ENCODE measurements at regions not wholly inside any gene's neighbourhood (a gene's known extent, or its start where the extent isn't known, plus 50 kb on each side); places are given as distances from the start of the nearest gene placed in this dataset.

DNA sequence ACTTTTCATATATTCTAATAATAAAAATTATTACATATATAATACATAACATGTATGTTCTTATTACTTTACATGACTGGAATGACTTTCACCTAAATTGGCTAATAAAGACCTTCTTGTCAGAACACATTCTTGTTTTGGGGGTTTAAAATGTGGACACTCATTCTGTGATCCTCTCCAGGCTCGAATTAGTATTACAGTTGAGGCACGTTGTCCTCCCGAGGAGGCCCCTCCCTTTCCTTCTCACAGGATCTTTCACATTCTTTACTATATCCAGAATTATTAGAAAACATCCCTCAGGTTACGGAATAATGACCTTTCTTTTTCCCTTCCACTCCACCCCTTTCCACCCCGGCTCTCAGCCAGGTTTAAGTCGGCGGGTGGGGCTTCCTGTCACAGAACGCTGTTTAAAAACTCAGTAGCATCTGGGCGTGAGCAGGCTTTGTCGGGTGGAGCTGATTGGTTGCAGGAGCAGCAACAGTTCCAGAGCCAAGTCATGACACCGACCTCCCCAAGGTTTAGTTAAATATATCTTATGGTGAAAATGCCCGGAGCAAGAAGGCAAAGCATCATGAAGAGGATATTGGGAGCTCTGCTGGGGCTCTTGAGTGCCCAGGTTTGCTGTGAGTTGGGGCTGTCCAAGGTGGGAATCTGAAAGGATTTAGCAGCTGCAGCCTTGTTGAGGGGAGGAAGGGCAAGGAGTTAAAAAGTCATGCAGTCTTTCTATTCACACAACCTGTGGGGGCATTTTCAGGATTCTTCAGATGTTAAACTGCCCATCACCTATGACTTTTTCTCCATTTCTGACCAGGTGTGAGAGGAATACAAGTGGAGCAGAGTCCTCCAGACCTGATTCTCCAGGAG lies 396.7 kb upstream of the OR4E1 start:
- TF ChIP-seq, protein P1, sequence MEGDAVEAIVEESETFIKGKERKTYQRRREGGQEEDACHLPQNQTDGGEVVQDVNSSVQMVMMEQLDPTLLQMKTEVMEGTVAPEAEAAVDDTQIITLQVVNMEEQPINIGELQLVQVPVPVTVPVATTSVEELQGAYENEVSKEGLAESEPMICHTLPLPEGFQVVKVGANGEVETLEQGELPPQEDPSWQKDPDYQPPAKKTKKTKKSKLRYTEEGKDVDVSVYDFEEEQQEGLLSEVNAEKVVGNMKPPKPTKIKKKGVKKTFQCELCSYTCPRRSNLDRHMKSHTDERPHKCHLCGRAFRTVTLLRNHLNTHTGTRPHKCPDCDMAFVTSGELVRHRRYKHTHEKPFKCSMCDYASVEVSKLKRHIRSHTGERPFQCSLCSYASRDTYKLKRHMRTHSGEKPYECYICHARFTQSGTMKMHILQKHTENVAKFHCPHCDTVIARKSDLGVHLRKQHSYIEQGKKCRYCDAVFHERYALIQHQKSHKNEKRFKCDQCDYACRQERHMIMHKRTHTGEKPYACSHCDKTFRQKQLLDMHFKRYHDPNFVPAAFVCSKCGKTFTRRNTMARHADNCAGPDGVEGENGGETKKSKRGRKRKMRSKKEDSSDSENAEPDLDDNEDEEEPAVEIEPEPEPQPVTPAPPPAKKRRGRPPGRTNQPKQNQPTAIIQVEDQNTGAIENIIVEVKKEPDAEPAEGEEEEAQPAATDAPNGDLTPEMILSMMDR (conservative IDR thresholded peaks at IDR 0.05) = no peak
- no peak for TF ChIP-seq EZH2 (IDR thresholded peaks at IDR 0.05; ENCODE audit: low read depth)

All from PC-9 (cell line).